ENCODE measurements at regions not wholly inside any gene's neighbourhood (a gene's known extent, or its start where the extent isn't known, plus 50 kb on each side); places are given as distances from the start of the nearest gene placed in this dataset.

GRCh38 chr20:40765814-40766480, 76.9 kb upstream of the MAFB start:
- Histone ChIP-seq H3K36me3 (ENCODE audit: control insufficient read depth in 4 of 4, insufficient read depth in 3 of 4, low read depth in 1 of 4, low read length in 3 of 4) (no peaks in the 10 kb centered on the region), H3K27ac (ENCODE audit: low read depth in 1 of 2, low read length in 2 of 2) (no peak overlapping the region), H3K4me1 (ENCODE audit: control insufficient read depth in 4 of 4, insufficient read depth in 4 of 4, low read length in 3 of 4) (no peaks in the 10 kb centered on the region), H3K4me3 (ENCODE audit: low read depth in 1 of 3, low read length in 3 of 3) (no peak overlapping the region), H3K9me3 (ENCODE audit: control insufficient read depth in 4 of 4, low read length in 3 of 4) (no peaks in the 10 kb centered on the region), H3K27me3 (ENCODE audit: control insufficient read depth in 4 of 4, insufficient read depth in 4 of 4, low read length in 3 of 4) (no peaks in the 10 kb centered on the region), H3K9ac (ENCODE audit: low read depth in 1 of 2, low read length in 2 of 2) (no peak overlapping the region)
- WGBS = 82% methylated on average over 4 of the region's 4 CpGs
- no peak for TF ChIP-seq GABPA (IDR thresholded peaks at IDR 0.05 in 1 of 2, conservative IDR thresholded peaks at IDR 0.05 in 1 of 2)
- TF ChIP-seq JUND (IDR thresholded peaks at IDR 0.05) = no peak
- no peak for TF ChIP-seq NR2F2 (IDR thresholded peaks at IDR 0.05)
- no peak for TF ChIP-seq HNF4A (conservative IDR thresholded peaks at IDR 0.05)
- no peak for TF ChIP-seq ZBTB33 (IDR thresholded peaks at IDR 0.05)
- no peak for DNase-seq (ENCODE audit: low spot score)

- Histone ChIP-seq H3K9ac (ENCODE audit: low read depth in 1 of 2, low read length in 2 of 2) (no peak overlapping the region), H3K27me3 (ENCODE audit: control insufficient read depth in 4 of 4, insufficient read depth in 4 of 4, low read length in 3 of 4) (no peaks in the 10 kb centered on the region), H3K4me1 (ENCODE audit: control insufficient read depth in 4 of 4, insufficient read depth in 4 of 4, low read length in 3 of 4) (no peaks in the 10 kb centered on the region), H3K27ac (ENCODE audit: low read depth in 1 of 2, low read length in 2 of 2) (no peak overlapping the region), H3K4me3 (ENCODE audit: low read depth in 1 of 3, low read length in 3 of 3) (no peak overlapping the region), H3K9me3 (ENCODE audit: control insufficient read depth in 4 of 4, low read length in 3 of 4) (no peaks in the 10 kb centered on the region), H3K36me3 (ENCODE audit: control insufficient read depth in 4 of 4, insufficient read depth in 3 of 4, low read depth in 1 of 4, low read length in 3 of 4) (no peaks in the 10 kb centered on the region)
- WGBS = 78% methylated on average over 5 of the region's 5 CpGs
- DNase-seq (ENCODE audit: low spot score) = no peak
- TF ChIP-seq JUND (IDR thresholded peaks at IDR 0.05) = no peak
- TF ChIP-seq YY1 (IDR thresholded peaks at IDR 0.05) = no peak
- TF ChIP-seq TAF1 (conservative IDR thresholded peaks at IDR 0.05) = no peak
- no peak for TF ChIP-seq SP1 (IDR thresholded peaks at IDR 0.05)
- no peak for TF ChIP-seq ZBTB33 (IDR thresholded peaks at IDR 0.05)
- TF ChIP-seq CTCF (IDR thresholded peaks at IDR 0.05; ENCODE audit: low read depth, low read length, missing input control) = no peak
Measured at GRCh38 chr20:40766790-40767614, 78.0 kb upstream of the MAFB start.

- WGBS = 89% methylated on average over 3 of the region's 3 CpGs
- Histone ChIP-seq H3K4me1 (ENCODE audit: control insufficient read depth in 4 of 4, insufficient read depth in 4 of 4, low read length in 3 of 4) (no peaks in the 10 kb centered on the region), H3K9me3 (ENCODE audit: control insufficient read depth in 4 of 4, low read length in 3 of 4) (no peaks in the 10 kb centered on the region), H3K27ac (ENCODE audit: low read depth in 1 of 2, low read length in 2 of 2) (no peak overlapping the region), H3K36me3 (ENCODE audit: control insufficient read depth in 4 of 4, insufficient read depth in 3 of 4, low read depth in 1 of 4, low read length in 3 of 4) (no peaks in the 10 kb centered on the region), H3K27me3 (ENCODE audit: control insufficient read depth in 4 of 4, insufficient read depth in 4 of 4, low read length in 3 of 4) (no peaks in the 10 kb centered on the region), H3K4me3 (ENCODE audit: low read depth in 1 of 3, low read length in 3 of 3) (no peak overlapping the region), H3K9ac (ENCODE audit: low read depth in 1 of 2, low read length in 2 of 2) (no peak overlapping the region)
- no peak for DNase-seq (ENCODE audit: low spot score)
- no peak for TF ChIP-seq FOXA1 (IDR thresholded peaks at IDR 0.05)
- TF ChIP-seq TAF1 (conservative IDR thresholded peaks at IDR 0.05) = no peak
Measured at GRCh38 chr20:40767615-40767924, 78.5 kb upstream of the MAFB start.
